MCF 10A (cell line): ENCODE measurements at regions not wholly inside any gene's neighbourhood (a gene's known extent, or its start where the extent isn't known, plus 50 kb on each side); places are given as distances from the start of the nearest gene placed in this dataset.

ENCODE experiments used
- BruUV-seq: library from RNA; stranded (reverse); fragments of 400-500 nt; replicated peaks from 2 replicates; lab custom pipeline; 2021; lab: Mats Ljungman, UMichigan
- CTCF ChIA-PET: fragments of 300-600 bp; sonication (Branson Sonifier 250); formaldehyde crosslinking; extraction: SDS; loops from one replicate; lab custom pipeline; 2021; ENCODE audit warnings: antibody characterized with exemption, inconsistent platforms; lab: Yijun Ruan, JAX
- POLR2A ChIA-PET: fragments of 300-600, 350-650 bp; sonication (Branson Sonifier 250); formaldehyde crosslinking; extraction: SDS; loops from one replicate; lab custom pipeline; 2020; ENCODE audit warnings: antibody characterized with exemption, inconsistent platforms; lab: Yijun Ruan, JAX
- DNase-seq: peaks from one replicate; pipeline ENCODE4 v3.0.0-alpha.2; 2018; ENCODE audit not compliant: unreplicated experiment
- H3K27ac Mint-ChIP-seq: one replicate; pipeline ENCODE4 v1.8.0; 2022; ENCODE audit warnings: mild to moderate bottlenecking, low read depth, mixed read lengths; ENCODE audit not compliant: unreplicated experiment
- H3K27me3 Mint-ChIP-seq: one replicate; pipeline ENCODE4 v1.8.0; 2022; ENCODE audit warnings: mixed read lengths; ENCODE audit not compliant: insufficient read depth, unreplicated experiment
- H3K36me3 Mint-ChIP-seq: one replicate; pipeline ENCODE4 v1.8.0; 2022; ENCODE audit warnings: mild to moderate bottlenecking, moderate library complexity, mixed read lengths; ENCODE audit not compliant: insufficient read depth, unreplicated experiment
- H3K4me1 Mint-ChIP-seq: one replicate; pipeline ENCODE4 v1.8.0; 2022; ENCODE audit warnings: mixed read lengths; ENCODE audit not compliant: insufficient read depth, unreplicated experiment
- H3K4me3 Mint-ChIP-seq: one replicate; pipeline ENCODE4 v1.8.0; 2022; ENCODE audit warnings: mild to moderate bottlenecking, moderate library complexity, mixed read lengths; ENCODE audit not compliant: unreplicated experiment
- H3K9me3 Mint-ChIP-seq: one replicate; pipeline ENCODE4 v1.8.0; 2022; ENCODE audit warnings: mixed read lengths; ENCODE audit not compliant: unreplicated experiment
- intact Hi-C: fragments of 100-400 bp; cut with micrococcal nuclease; formaldehyde crosslinking; loops from 2 replicates; pipeline ENCODE4 v1.14.1; 2022
- TF ChIP-seq, protein P1 (sequence below): fragments of 200-600 bp; IDR thresholded peaks from one replicate; pipeline ENCODE4 v1.8.0; 2022; ENCODE audit warnings: antibody characterized with exemption, mild to moderate bottlenecking; ENCODE audit not compliant: unreplicated experiment

- Mint-ChIP-seq H3K4me1 (no peaks in the 10 kb centered on the region), H3K27me3 (peaks cover 41% of the 10 kb centered on the region), H3K9me3 (no peaks in the 10 kb centered on the region), H3K4me3 (no peak overlapping the region), H3K27ac (no peak overlapping the region), H3K36me3 (no peaks in the 10 kb centered on the region)
- no TSS peak for BruUV-seq
- DNase-seq: no peak
- TF ChIP-seq, protein P1, sequence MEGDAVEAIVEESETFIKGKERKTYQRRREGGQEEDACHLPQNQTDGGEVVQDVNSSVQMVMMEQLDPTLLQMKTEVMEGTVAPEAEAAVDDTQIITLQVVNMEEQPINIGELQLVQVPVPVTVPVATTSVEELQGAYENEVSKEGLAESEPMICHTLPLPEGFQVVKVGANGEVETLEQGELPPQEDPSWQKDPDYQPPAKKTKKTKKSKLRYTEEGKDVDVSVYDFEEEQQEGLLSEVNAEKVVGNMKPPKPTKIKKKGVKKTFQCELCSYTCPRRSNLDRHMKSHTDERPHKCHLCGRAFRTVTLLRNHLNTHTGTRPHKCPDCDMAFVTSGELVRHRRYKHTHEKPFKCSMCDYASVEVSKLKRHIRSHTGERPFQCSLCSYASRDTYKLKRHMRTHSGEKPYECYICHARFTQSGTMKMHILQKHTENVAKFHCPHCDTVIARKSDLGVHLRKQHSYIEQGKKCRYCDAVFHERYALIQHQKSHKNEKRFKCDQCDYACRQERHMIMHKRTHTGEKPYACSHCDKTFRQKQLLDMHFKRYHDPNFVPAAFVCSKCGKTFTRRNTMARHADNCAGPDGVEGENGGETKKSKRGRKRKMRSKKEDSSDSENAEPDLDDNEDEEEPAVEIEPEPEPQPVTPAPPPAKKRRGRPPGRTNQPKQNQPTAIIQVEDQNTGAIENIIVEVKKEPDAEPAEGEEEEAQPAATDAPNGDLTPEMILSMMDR: no peak
- intact Hi-C loops: no loop called here
- CTCF ChIA-PET: interaction anchor here (0.6 to 1.4 kb wide), 3 partner anchors 8 to 41 kb away, joined by 3 to 5 read pairs (median 5); no protein-coding TSS in a partner anchor
- POLR2A ChIA-PET: no interaction called here
Measured at GRCh38 chr11:69902337-69902736, 83.1 kb upstream of the FGF3 start.

GRCh38 chr11:69903211-69903610 lies 84.0 kb upstream of the FGF3 start:
- intact Hi-C loops: no loop called here
- POLR2A ChIA-PET: interaction anchor here (0.9 kb wide), 1 partner anchor 143 kb away, joined by 3 read pairs; no protein-coding TSS in a partner anchor
- no TSS peak for BruUV-seq

DNA sequence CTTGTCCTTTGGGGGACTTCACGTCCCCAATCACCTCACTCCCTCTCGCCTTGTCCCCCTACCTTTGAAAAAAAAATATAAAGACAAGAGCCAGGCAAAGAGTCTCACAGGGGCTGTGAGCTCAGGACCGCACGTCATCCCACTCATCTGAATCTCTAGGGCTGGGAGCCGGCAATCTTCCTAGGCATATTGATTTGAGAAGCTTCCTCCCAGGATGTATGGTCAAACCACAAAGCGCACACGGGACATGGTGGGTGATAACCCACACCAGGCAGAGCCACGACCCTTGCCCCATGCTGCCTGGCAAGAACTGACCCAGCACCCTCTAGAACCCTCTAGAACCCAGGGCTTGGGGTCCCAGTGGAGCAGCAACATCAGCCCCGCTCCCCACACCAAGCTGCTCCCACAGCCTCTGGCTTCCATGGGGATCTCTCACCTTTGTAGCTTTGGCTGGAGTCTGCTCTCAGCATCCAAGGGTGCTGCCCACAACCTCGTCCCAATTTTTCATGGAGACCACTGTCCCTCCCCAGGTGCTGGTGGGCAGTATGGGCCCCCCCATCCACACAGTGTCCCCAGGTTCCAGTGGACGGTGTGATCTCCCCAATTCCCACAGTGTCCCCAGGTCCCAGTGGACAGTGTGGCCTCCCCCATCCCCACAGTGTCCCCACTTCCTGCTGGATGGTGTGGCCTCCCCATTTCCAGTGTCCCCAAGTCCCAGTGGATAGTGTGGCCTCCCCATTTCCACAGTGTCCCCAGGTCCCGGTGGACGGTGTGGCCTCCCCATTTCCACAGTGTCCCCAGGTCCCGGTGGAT lies 85.2 kb upstream of the FGF3 start:
- DNase-seq: no peak
- Mint-ChIP-seq H3K27me3 (peaks cover 30% of the 10 kb centered on the region), H3K9me3 (no peaks in the 10 kb centered on the region), H3K4me1 (no peaks in the 10 kb centered on the region), H3K27ac (no peak overlapping the region), H3K36me3 (no peaks in the 10 kb centered on the region), H3K4me3 (no peak overlapping the region)
- no TSS peak for BruUV-seq
- POLR2A ChIA-PET: interaction anchor here (0.6 kb wide), 2 partner anchors 11 to 188 kb away, joined by 4 to 5 read pairs; no protein-coding TSS in a partner anchor
- TF ChIP-seq, protein P1: no peak
- CTCF ChIA-PET: interaction anchor here (1.1 kb wide), 1 partner anchor 17 kb away, joined by 4 read pairs; no protein-coding TSS in a partner anchor
- intact Hi-C loops: no loop called here

More at GRCh38 chr11:69903211-69903610, 84.0 kb upstream of the FGF3 start:
- no peak for DNase-seq
- H3K4me1 Mint-ChIP-seq: no peaks in the 10 kb centered on the region
- H3K36me3 Mint-ChIP-seq: no peaks in the 10 kb centered on the region
- H3K27ac Mint-ChIP-seq: no peak overlapping the region
- no peak overlapping the region for H3K4me3 Mint-ChIP-seq
- no peaks in the 10 kb centered on the region for H3K9me3 Mint-ChIP-seq
- CTCF ChIA-PET: no interaction called here
- peaks cover 35% of the 10 kb centered on the region for H3K27me3 Mint-ChIP-seq
- TF ChIP-seq, protein P1: no peak

DNA sequence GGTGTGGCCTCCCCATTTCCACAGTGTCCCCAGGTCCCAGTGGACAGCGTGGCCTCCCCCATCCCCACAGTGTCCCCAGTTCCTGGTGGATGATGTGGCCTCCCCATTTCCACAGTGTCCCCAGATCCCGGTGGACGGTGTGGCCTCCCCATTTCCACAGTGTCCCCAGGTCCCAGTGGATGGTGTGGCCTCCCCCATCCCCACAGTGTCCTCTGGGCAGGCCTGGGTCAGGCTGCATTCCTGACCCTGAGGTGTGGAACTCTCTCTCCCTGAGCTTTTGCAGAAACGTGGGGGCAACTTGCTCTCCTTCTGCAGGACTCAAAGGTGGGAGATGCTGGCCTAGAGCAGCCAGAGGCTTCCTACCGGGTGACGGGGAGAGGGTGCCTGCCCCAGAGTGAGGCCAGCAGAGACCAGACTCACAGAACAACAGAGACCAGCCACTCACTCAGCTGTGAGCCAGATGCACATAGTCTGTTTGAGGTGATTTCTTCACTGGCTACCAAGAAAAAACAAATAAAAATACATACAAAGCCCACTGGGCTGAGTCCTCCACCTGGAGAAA lies 85.8 kb upstream of the FGF3 start:
- intact Hi-C loops: no loop called here
- H3K36me3 Mint-ChIP-seq: no peaks in the 10 kb centered on the region
- no peaks in the 10 kb centered on the region for H3K4me1 Mint-ChIP-seq
- TF ChIP-seq, protein P1: no peak
- POLR2A ChIA-PET: interaction anchor here (0.6 kb wide), 1 partner anchor 11 kb away, joined by 4 read pairs; no protein-coding TSS in a partner anchor
- no peak overlapping the region for H3K27ac Mint-ChIP-seq
- no TSS peak for BruUV-seq
- no peak for DNase-seq
- CTCF ChIA-PET: interaction anchor here (1.6 kb wide), 1 partner anchor 219 kb away, joined by 3 read pairs; no protein-coding TSS in a partner anchor
- no peak overlapping the region for H3K4me3 Mint-ChIP-seq
- H3K9me3 Mint-ChIP-seq: no peaks in the 10 kb centered on the region
- H3K27me3 Mint-ChIP-seq: peaks cover 24% of the 10 kb centered on the region
